Prostate gland (tissue), 2 donors: ENCODE measurements at regions not wholly inside any gene's neighbourhood (a gene's known extent, or its start where the extent isn't known, plus 50 kb on each side); places are given as distances from the start of the nearest gene placed in this dataset.

ENCODE experiments used
- DNase-seq: peaks from one replicate; pipeline ENCODE4 v3.0.0-alpha.2; 2019; ENCODE audit warnings: low spot score
- H3K27ac ChIP-seq, 2 donors: fragments of 200-600 bp; sonication (generic); 2 replicates each; pipeline ENCODE4 v1.5.1; 2017 to 2019
- H3K27me3 ChIP-seq: fragments of 200-600 bp; sonication (generic); replicated peaks from 2 replicates; pipeline ENCODE4 v1.5.1; 2019; ENCODE audit not compliant: insufficient read depth
- H3K36me3 ChIP-seq, 2 donors: fragments of 200-600 bp; sonication (generic); 1 replicate in 1 of 2; 2 replicates in 1 of 2; pipeline versions ENCODE4 v1.5.1 to v1.8.1; 2017 to 2019
- H3K4me1 ChIP-seq: fragments of 200-600 bp; sonication (generic); replicated peaks from 2 replicates; pipeline ENCODE4 v1.5.1; 2019
- H3K4me3 ChIP-seq, 2 donors: fragments of 200-600 bp; sonication (generic); 2 replicates each; pipeline ENCODE4 v1.5.1; 2017 to 2019
- H3K9me3 ChIP-seq: fragments of 200-600 bp; sonication (generic); 2 replicates; pipeline ENCODE4 v1.5.1; 2017
- POLR2A ChIP-seq: fragments of 450-650 bp; IDR thresholded peaks from one replicate; pipeline ENCODE4 v1.6.1; 2016; ENCODE audit warnings: antibody characterized with exemption, mild to moderate bottlenecking
- POLR2AphosphoS5 ChIP-seq: sonication (generic); formaldehyde crosslinking; IDR thresholded peaks from one replicate; pipeline ENCODE4 v1.6.1; 2017; ENCODE audit warnings: antibody characterized with exemption
- WGBS: methylation state at CpG from one replicate; pipeline ENCODE4 v1.1.5; 2018; 5-methylcytosine and 5-hydroxymethylcytosine counted together
- intact Hi-C: fragments of 100-400 bp; cut with DNase I; formaldehyde crosslinking; loops from one replicate; pipeline ENCODE4 v1.14.2; 2022
- TF ChIP-seq, protein P1 (sequence below), 4 experiments: fragments of 200-600 bp in 2 of 4; fragments of 450-650 bp in 2 of 4; sonication (generic) in 2 of 4; IDR thresholded peaks; 1 replicate in 3 of 4; 2 replicates in 1 of 4; pipeline ENCODE4 v1.5.1; 2016 to 2019; ENCODE audit warnings: antibody characterized with exemption in 4 of 4, mild to moderate bottlenecking in 2 of 4, moderate library complexity in 2 of 4

DNA sequence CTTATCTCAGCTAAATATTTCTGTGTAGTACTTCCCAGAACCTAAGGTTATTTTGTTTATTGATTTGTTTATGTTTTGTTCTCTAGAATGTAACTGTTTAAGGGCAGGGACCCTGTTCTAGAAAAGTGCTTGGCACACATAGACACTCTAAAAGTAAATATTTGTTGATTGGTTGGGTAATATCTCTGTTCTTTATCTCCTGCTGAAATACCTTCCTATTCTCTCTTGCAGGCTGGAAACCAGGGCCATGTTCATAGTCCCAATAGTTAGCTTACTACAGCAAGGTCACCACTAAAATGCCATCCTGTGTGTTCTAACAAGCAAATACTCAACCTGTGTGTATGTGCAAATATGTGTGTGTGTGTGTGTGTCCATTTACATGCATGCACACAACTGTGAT is 375.6 kb upstream of the MEIS1 start:
- Histone ChIP-seq H3K36me3 (no peaks in the 10 kb centered on the region), H3K27me3 (no peaks in the 10 kb centered on the region), H3K9me3 (no peaks in the 10 kb centered on the region), H3K4me1 (no peaks in the 10 kb centered on the region), H3K4me3 (no peak overlapping the region), H3K27ac (no peak overlapping the region)
- DNase-seq = no peak
- no peak for TF ChIP-seq POLR2AphosphoS5
- TF ChIP-seq POLR2A = no peak
- TF ChIP-seq, protein P1, sequence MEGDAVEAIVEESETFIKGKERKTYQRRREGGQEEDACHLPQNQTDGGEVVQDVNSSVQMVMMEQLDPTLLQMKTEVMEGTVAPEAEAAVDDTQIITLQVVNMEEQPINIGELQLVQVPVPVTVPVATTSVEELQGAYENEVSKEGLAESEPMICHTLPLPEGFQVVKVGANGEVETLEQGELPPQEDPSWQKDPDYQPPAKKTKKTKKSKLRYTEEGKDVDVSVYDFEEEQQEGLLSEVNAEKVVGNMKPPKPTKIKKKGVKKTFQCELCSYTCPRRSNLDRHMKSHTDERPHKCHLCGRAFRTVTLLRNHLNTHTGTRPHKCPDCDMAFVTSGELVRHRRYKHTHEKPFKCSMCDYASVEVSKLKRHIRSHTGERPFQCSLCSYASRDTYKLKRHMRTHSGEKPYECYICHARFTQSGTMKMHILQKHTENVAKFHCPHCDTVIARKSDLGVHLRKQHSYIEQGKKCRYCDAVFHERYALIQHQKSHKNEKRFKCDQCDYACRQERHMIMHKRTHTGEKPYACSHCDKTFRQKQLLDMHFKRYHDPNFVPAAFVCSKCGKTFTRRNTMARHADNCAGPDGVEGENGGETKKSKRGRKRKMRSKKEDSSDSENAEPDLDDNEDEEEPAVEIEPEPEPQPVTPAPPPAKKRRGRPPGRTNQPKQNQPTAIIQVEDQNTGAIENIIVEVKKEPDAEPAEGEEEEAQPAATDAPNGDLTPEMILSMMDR (IDR thresholded peaks at IDR 0.05) = no peak
- intact Hi-C loops = no loop called here

DNA sequence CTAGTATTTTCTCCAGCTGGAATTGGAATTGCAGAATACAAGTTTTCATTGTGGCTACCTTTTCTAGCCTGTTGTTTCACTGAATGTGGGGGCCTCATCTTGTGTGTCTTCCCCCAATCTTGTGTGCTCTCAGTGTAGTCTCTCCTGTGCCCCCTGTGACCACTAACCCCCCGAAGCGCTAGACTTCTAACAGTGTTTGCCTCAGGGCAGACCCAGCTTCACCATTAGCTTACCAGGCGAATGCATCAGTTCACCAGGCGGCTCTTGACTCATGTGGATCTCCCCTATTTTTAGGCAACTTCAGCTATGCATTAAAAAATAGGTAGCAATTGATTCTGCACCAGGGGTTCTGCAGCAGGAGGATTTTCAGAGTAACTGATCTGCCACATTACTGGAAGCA is 376.2 kb upstream of the MEIS1 start:
- Histone ChIP-seq H3K4me3 (no peak overlapping the region), H3K4me1 (no peaks in the 10 kb centered on the region), H3K27me3 (no peaks in the 10 kb centered on the region), H3K9me3 (no peaks in the 10 kb centered on the region), H3K27ac (no peak overlapping the region), H3K36me3 (no peaks in the 10 kb centered on the region)
- 95% methylated on average over 4 of the region's 4 CpGs for WGBS
- no peak for TF ChIP-seq POLR2A
- no peak for DNase-seq
- intact Hi-C loops = no loop called here

DNA sequence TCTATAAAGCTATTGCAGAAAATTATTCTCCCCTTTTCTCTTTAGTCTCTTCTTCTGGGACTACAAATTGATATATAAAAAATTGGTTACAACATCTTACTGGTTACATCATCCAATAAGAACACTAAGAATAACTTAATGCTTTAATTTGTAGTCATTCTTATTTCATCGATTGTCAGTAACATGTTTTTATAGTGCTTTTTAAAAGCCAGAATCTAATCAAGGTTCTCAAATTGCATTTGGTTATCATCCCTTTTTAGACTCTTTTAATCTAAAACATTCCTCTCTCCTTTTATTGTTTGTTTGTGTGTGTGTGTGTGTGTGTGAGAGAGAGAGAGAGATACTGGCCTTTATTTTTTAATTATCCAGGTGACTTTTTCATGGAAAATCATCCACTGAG is 377.1 kb upstream of the MEIS1 start:
- no peaks in the 10 kb centered on the region for H3K27me3 ChIP-seq
- intact Hi-C loops = no loop called here
- 56% methylated on average over 1 of the region's 1 CpG for WGBS
- no peaks in the 10 kb centered on the region for H3K9me3 ChIP-seq
- DNase-seq = no peak
- no peaks in the 10 kb centered on the region for H3K36me3 ChIP-seq
- no peak overlapping the region for H3K27ac ChIP-seq
- no peak for TF ChIP-seq POLR2A
- TF ChIP-seq, protein P1 (IDR thresholded peaks at IDR 0.05) = no peak
- no peak for TF ChIP-seq POLR2AphosphoS5
- no peak overlapping the region for H3K4me3 ChIP-seq
- H3K4me1 ChIP-seq = no peaks in the 10 kb centered on the region

DNA sequence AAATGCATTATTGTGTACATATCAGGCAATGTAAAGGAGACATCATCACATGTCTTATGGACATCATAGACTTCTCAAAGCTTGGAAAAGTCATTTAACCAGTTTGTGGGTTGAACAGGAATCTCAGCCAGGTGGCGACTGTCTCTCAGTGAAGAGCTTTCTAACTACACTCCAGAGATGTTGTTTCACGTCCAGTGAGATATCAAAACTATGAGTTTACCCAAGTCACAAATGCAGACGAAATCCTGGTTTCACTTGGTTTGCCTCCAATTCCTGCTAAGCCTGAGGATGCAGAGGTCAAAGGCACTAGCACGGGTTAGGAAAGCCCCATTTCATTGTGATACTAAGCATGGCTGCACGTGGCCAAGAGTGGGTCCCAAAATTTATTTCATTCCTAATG is 384.5 kb upstream of the MEIS1 start:
- no peak for TF ChIP-seq POLR2AphosphoS5
- no peak for TF ChIP-seq POLR2A
- TF ChIP-seq, protein P1 (IDR thresholded peaks at IDR 0.05) = no peak
- H3K4me3 ChIP-seq = no peak overlapping the region
- no peaks in the 10 kb centered on the region for H3K9me3 ChIP-seq
- H3K27ac ChIP-seq = no peak overlapping the region
- no peak for DNase-seq
- WGBS = 71% methylated on average over 5 of the region's 5 CpGs
- H3K36me3 ChIP-seq = no peaks in the 10 kb centered on the region
- intact Hi-C loops = no loop called here
- no peaks in the 10 kb centered on the region for H3K4me1 ChIP-seq
- no peaks in the 10 kb centered on the region for H3K27me3 ChIP-seq

DNA sequence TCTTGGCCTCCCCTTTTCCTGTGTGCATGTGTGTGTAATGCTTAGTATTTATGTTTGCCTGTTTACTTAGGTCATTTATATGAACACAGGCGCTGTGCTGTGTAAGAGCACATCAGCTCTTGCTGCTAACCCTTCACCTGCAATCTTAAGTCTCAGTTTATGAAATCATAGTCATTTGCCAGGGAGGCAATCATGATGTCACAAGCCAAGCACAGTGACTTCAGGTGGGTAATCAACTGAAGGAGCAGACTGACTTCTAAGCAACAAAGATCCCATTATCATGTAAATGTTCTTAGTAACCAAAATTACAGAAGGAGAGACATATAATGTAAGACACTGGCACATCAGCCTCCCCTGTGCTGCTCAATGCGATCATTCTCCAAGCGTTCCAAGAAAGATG is 386.3 kb upstream of the MEIS1 start:
- H3K9me3 ChIP-seq = no peaks in the 10 kb centered on the region
- no peak for DNase-seq
- intact Hi-C loops = no loop called here
- no peaks in the 10 kb centered on the region for H3K36me3 ChIP-seq
- H3K4me1 ChIP-seq = no peaks in the 10 kb centered on the region
- no peaks in the 10 kb centered on the region for H3K27me3 ChIP-seq
- no peak overlapping the region for H3K4me3 ChIP-seq
- no peak overlapping the region for H3K27ac ChIP-seq
- TF ChIP-seq POLR2AphosphoS5 (no peak), POLR2A (no peak)
- TF ChIP-seq, protein P1 (IDR thresholded peaks at IDR 0.05) = no peak
- 43% methylated on average over 3 of the region's 3 CpGs for WGBS
